ENCODE measurements at regions not wholly inside any gene's neighbourhood (a gene's known extent, or its start where the extent isn't known, plus 50 kb on each side); places are given as distances from the start of the nearest gene placed in this dataset.
A peak's percentile ranks its signal among the peaks of the same experiment; 100 is the strongest.
"Not testable (repeated sequence)": the region's sequence is repeated elsewhere in the genome, so short reads cannot be mapped to it uniquely, and the experiment has no call there.

DNA sequence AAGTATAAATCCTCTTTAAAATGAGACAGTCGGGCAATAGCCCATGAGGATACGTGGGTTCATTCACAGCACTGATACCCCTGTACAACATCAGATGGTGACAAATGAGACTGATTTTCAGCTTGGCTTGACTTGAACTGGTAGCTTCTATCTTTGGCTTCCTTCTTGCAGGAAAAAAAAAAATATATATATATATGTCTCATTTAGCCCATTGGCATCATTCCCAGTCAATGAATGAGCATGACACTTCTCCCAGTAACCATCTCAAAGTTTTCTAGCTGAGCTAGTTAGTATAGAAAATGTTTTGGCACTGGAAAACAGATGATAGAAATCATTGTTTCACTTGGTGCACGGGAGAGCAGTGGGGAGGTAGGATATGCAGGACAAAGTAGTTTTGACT lies 222.5 kb upstream of the TAS2R1 start:
- DNase-seq (ENCODE audit: low spot score), result no peak

DNA sequence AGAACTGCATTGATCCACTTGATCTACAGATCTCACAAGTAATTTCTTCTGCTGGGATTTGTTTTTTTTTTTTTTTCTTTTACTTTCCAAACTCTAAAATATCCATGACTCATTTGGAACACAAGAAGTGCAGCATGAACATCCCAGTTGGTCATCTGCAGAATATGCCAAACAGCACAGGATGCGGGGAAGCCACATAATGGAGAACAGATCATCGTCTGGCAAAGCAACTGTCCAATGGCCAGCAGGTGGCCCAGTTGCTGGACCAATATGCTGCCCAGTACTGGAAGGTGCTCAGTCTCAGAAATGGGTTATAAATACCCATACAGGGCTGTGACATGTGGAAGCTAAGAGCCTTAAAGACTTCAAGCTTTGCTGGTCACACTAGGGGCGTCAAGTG lies 221.3 kb upstream of the TAS2R1 start:
- peak; percentile 6 for DNase-seq (ENCODE audit: low spot score)

DNA sequence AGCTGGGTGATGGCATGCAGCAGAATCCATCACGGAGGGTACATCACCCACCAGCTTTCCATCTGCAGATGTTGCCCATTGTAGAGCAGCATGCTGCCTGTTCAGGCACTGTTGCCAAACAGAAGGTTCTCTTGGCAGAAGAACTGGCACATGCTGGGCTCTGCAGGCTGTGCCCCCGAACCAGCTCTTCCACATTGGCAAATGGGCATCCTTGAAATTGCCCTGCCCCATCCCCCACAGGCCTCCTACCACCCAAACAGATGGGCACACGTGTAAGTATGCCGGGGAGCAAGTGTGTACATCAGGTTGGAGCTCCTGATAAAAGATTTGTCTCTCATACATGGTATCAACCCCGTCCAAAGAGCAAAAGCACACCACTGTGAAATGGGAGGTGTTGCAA lies 220.3 kb upstream of the TAS2R1 start:
- no peak for DNase-seq (ENCODE audit: low spot score)

DNA sequence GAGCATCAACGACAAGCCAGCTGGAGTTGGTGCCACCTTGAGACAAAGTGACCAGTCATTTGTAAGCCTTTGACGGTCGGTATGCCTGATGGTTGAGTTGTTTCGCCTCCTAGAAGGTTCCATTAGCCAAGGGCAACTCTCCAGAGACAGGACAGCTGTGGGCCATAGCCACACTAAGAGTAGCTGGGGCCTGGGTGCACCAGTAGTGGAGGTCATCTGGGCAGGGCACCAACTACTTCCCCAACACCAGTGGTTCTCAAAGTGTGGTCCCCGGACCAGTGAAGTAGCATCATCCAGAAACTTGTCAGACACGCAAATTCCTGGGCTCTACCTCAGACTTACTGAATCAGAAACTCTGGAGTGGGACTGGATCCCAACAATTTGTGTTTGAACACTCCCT lies 217.5 kb upstream of the TAS2R1 start:
- no peak for DNase-seq (ENCODE audit: low spot score)

DNA sequence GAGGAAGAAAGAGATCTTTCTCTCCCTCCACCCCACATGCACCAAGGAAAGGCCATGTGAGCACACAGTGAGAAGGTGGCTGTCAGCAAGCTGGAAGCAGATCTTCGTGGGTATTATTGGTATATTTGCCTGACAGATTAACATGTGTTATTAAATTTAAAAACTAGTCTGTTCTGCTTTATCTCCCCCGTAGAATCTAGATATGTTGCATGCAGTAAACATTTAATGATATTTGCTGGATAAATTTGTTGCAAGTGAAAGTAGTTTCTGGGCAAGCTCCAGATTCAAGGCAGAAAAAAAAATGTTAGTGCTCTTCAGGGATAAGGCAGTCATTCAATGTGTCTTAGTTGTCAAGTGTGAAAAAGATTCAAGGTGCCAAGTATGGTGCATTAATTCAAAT lies 215.0 kb upstream of the TAS2R1 start:
- no peak for DNase-seq (ENCODE audit: low spot score)

DNA sequence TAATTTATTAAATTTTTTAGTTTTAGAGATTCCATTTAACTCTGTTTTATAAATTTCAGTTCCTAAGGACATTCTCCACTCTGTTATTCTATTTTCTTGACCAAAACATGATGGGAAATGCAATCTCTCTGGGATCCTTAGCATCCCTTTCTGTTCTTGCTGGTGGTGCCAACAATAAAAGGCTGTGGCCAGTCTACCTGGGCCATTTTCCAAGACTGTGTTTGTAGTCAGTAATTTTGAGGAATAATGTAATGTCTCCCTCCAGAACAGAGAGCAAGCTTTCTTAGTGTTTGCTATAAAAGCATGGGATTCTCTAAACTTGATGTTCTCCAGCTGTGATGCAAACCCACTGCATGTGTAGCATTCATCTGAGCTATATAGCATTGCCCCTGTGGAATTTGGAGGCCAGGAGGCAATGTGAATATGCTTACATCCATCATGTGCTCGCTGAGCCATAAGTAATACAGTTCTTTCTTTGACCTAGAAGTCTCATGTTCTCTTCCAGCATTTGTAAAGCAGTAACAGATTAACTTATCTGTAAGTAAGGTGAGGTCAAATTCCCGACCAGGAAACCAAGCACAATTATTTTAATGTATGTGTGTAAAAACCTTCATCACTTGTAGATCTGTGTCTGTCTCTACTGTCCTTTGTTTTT lies 211.5 kb upstream of the TAS2R1 start:
- no peak for DNase-seq (ENCODE audit: low spot score)

DNA sequence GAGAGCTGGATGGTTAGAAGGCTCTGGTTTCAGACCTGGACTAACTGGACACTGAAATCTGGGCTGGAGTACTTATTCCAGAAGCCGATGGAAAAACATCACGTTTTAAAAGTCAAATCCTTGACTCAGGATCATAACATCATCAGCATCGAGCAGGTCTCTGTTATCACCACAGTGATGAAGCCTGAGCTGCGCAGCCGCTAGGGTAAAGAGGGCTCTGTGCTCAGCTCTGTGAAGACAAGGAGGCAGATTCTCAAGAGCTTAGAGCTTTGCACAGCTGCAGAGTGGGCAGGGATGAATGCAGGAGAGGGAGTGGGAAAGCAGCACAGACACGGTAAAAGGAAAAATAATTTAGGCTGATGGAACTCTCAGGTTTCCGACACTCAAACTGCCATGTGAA lies 208.8 kb upstream of the TAS2R1 start:
- DNase-seq (ENCODE audit: low spot score), result no peak

DNA sequence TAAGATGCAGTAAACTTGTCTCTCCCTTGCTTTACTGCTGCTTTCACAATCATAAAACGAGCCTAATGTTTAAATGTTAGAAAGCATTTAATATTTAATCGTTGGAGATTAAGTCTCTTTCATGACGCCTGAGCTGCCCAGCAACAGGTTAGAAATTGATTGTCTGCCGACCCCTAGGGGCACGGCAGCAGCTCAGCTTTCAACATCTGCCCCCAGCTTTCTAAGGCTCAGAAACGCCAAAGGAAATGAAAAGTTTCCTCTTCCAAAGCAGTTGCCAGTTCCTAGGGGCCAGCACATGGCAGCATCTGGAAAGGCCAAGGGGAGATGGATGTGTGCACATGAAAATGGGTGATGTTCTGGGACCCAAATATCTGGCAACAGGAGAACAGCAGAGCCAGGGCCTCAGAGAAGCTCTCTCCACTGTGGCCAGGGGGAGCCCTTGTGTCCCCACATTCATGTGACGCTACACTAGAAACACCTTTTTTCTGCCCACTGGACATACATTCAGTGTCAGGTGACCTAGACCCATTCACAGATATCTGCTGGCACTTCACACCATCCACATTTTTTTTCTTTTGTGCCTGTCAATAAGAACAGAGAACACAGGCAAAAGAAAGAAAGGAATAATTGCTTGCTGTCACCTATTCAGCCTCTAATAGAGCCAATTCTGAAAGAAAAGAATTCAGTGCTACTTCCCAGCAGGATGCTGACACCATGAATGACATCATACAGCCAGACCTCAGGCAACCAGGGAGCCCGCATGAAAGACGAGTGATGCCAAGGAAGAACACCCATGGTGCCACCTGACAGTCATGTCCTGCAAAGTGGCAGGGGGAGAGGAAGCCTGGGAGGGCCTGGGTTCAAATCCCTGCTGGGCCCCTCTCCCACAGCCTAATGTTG lies 205.0 kb upstream of the TAS2R1 start:
- no peak for DNase-seq (ENCODE audit: low spot score)

DNA sequence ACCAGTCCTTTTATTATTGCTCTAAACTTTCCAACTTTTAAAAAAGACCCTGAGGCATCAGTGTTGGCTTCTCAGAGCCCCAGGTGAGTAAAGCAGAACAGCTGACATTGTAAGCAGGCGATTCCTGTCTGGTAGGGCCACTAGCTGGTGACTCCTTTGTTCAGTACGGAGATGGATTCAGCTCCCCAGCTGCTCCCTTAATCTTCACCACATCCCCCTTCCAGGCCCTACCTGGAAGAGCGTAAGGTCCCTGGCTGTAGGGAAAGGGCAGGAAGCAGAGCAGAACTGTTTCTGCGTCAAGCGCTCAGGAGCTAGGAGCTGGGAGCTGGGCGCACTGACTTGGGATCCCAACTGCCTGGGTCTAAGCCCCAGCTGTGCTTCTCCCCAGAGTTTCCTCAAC lies 203.7 kb upstream of the TAS2R1 start:
- no peak for DNase-seq (ENCODE audit: low spot score)

DNA sequence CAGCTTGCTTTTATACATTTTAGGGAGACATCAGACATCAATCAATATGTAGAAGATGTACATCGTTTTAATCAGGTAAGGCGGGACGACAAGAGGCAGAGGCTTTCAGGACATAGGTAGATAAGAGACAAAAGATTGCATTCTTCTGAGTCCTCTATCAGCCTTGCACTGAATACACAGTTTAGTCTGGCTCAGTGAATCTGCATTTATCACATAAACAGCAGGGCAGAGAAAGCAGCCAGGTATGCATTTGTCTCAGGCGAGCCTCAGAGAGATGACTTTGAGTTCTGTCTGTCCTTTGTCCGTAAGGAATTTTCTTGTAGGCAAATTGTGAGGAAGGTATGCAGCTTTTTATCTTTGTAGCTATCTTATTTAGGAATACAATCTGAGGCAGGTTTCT lies 202.8 kb upstream of the TAS2R1 start:
- DNase-seq (ENCODE audit: low spot score), result no peak

DNA sequence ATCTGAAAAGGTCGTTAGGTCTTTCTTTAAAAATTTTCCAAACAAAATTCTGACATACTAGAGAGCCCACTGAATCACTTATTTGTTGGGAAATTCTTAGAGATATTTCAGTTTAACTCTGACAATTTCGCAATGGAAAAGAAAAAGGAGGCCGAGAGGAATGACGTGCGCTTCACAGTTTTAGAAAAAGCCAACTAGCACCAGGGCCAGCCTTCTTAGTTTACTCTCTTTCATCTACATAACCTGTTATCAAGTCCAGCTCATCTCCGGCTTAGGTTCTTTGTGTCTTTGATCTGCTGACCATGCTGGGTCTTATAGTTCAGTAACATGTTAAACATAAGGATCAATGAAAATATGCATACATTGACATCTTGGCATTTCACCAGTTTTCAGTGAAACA lies 201.7 kb upstream of the TAS2R1 start:
- DNase-seq (ENCODE audit: low spot score), result no peak

DNA sequence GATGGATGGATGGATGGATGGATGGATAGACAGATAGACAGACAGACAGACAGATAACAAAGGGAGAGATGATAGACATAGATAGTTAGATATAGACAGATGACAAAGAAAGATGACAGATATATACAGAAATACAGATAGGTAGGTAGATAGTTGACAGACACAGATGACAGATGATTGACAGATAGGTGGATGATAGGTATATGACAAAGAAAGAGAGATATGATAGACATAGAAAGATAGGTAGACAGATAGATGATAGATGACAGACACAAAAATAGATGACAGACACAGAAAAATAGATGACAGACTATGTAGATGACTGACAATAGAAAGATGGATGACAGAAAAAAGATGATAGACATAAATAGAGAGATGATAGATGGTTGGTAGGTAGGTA lies 200.0 kb upstream of the TAS2R1 start:
- DNase-seq (ENCODE audit: low spot score), result no peak

DNA sequence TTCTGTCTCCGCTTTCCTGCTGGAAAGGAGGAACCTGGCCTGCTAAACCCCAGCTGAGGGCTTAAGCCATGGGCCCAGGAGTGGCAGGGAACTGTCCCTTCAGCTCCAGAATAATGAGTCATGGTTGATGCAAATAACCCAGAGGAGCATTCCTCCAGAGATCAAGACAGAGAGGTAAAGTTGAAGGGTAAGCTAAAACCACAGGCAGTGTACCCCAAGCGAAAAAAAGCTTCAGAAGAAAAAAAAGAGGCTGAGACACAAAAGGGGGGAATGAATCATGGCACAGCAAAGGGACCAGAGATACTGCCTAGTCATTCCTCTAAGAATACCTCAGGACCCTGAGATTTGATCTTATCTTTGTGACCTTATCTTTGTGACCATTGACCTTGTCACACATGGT lies 199.5 kb upstream of the TAS2R1 start:
- no peak for DNase-seq (ENCODE audit: low spot score)

DNA sequence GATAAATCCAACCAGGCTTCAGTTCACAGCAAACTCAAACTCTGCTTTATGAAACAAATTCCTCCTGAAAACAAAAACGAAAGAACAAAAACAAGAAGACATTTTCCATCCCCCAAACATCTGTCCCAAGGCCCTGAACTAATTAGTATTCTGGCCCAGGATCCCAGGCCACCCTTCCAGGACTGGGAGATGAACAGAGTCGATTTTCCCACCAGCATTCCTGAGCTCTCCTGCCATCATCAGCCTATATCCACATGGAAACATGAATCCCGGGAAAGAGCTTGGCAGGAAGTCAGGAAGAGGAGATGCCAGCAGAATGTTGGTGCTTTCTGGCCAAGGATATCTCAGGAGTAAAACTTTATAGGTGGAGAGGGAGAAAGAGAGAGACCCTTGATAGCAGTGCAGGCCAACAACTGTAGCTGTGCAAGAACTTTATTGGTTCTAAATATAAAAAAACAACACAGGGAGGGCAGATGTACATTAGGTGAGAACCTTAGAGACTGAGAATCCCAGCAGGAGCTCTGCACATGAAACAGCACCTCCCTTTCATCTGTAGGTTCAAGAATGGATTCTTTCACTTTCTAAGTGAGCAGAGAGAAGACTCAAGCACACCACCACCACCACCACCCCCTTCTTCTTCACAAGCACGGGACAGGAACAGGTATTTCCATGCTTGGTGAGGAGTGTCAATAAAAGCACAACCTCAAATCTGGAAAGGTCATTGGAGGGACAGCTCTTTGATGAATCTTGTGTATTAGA lies 190.7 kb upstream of the TAS2R1 start:
- DNase-seq (ENCODE audit: low spot score), result no peak

DNA sequence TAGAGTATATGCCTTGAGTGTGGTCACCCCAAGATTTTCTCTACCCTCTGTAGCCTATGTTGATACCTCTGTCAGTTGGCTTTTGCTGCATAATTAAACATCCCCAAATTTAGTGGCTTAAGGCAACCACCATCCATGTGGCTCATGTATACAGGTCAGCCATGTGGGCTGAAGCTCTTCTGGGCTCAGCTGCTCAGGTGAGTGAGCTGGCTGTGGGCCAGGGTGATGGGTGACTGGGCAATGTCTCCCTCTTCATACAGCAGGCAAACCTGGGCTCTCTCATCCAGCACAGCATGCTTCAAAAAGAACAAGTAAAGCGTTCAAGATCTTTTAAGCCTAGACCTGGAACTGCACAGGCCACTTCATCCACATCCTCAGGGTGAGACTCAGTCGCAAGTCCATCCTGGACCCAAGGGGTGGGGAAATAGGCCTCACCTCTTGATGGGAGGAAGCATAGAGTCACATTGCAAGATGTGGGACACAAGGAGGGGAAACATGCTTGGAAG lies 188.2 kb upstream of the TAS2R1 start:
- no peak for DNase-seq (ENCODE audit: low spot score)

DNA sequence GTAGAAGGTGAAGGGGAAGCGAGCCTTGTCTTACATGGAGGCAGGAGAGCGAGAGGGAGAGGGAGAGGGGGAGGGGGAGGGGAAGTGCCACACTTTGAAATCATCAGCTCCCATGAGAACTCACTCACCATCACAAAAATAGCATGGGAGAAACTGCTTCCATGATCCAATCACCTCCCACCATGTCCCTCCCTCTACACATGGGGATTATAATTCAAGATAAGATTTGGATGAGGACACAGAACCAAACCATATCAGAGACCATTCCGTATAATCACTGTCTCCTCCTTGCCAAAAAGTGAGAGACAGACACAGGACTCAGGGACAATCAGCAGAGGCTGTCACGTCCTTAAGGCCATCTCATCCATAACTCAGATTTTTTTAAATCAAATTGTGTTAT lies 187.7 kb upstream of the TAS2R1 start:
- DNase-seq (ENCODE audit: low spot score), result no peak

DNA sequence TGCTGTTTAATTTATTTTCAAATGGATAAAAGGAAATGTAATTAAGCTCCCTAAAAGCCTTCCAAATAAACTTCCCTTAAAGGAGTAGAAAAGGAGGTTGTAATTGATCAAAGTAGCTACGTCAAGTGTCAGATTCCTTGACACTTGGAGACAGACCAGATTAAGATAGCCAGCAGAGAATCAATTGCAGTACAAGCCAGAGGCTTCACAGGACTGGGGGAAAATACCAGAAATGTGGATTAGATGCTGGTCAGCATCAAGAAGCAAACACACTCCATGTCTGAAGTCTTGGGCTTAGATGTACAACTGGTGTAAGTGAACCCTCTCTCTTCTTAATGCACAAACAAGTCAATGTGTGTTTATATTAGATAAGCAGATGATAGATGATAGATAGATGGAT lies 184.9 kb upstream of the TAS2R1 start:
- DNase-seq (ENCODE audit: low spot score), result no peak

DNA sequence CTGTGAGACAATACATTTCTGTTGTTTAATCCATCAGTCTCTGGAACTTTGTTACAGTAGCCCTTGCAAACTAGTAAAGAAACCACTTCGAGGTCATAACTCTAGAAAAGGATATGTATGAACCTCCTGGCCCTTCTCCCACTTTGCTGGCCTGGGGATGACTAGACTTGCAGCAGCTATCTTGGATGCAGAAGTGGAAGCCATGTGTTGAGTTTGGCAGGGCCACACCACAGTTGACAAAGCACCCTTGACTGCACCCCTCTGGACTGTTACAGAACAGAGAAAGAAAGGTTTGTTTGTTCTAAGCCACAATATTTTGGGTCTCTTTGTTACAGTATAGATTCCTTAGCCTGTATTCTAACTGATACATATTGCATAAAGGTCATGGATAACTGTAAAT lies 183.2 kb upstream of the TAS2R1 start:
- no peak for DNase-seq (ENCODE audit: low spot score)

DNA sequence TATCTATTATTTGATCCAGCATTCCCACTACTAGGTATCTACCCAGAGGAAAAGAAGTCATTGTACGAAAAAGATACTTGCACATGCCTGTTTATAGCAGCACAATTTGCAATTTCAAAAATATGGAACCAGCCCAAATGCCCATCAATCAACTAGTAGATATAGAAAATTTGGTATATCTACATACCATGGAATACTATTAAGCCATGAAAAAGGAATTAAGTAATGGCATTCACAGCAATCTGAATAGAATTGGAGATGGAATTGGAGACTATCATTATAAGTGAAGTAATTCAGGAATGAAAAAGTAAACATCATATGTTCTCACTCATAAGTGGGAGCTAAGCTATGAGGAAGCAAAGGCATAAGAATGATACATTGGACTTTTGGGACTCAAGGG lies 177.2 kb upstream of the TAS2R1 start:
- DNase-seq (ENCODE audit: low spot score), result not testable (repeated sequence)

DNA sequence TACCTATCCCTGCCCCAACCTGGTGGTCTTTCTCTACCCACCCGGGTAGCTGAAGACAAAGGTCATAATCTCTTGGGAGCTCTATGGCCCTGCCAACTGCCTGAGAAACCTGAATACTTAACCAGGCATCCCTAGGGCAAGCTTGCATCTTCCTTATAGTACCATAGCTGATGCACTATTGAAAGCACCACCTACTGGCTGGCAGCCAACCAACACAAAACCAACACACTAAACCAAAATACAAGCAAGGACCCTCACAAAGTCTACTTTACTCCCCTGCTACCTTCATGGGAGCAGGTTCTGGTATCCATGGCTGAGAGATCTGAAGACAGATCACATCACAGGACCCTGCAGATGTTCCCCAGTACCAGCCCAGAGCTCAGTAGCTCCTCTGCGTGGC lies 171.8 kb upstream of the TAS2R1 start:
- no peak for DNase-seq (ENCODE audit: low spot score)

DNA sequence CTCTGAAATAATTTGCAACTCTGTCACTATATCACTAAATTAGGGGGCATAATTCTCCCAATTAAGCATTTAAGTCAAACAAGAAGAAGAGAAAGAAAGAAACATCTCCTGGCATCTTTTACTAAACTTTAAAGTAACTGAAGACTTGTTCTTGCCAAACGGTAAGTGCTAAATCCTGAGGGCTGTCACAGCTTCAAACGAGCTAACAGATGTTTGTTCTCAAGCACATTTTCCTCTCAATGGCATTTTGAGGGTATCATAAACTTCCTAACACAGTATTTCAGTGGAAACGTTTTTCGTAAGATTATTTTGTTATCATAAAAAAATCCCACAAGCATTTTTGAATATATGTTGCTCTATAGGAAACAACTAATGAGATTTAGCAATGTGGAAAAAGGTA lies 169.5 kb upstream of the TAS2R1 start:
- DNase-seq (ENCODE audit: low spot score), result no peak

DNA sequence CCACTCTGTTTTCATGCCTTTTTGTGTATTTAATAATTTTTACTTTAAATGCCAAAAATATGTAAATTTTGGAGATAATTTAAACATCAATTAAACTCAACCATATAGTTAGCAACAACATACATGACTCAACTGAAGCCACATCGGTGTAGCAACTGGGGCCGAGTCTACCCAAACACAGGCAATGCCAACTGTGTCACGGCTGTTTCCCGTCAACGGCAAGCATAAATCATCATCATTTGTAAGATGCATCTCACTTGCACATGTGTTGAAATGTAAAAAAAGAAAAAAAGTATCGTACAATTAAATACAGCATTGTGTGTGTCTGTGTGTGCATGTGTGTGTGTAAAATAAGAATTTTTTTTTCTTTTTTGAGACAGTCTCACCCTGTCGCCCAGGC lies 160.1 kb upstream of the TAS2R1 start:
- DNase-seq (ENCODE audit: low spot score), result no peak

DNA sequence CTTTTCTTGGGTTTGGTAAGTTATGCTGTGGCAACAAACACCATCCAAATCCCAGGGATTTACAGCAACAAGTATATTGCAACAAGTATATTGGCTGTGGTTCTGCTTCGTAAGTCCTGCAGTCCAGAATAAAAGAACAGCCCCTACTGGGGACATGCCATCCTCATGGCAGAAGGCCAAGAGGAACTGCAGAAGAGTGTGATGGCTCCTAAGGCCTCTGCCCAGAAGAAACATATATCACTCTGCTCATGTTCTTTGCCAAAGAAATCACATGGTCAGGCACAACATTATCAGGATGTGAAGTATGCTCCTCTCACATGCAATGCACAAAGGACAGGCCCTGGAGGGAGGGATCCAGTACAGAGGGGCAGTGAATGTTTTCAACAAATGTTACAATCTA lies 159.6 kb upstream of the TAS2R1 start:
- DNase-seq (ENCODE audit: low spot score), result no peak
